ENCODE measurements at regions not wholly inside any gene's neighbourhood (a gene's known extent, or its start where the extent isn't known, plus 50 kb on each side); places are given as distances from the start of the nearest gene placed in this dataset.

GRCh38 chr9:26271495-26272122 lies 593.4 kb upstream of the TUSC1 start:
- TF ChIP-seq, protein P1, sequence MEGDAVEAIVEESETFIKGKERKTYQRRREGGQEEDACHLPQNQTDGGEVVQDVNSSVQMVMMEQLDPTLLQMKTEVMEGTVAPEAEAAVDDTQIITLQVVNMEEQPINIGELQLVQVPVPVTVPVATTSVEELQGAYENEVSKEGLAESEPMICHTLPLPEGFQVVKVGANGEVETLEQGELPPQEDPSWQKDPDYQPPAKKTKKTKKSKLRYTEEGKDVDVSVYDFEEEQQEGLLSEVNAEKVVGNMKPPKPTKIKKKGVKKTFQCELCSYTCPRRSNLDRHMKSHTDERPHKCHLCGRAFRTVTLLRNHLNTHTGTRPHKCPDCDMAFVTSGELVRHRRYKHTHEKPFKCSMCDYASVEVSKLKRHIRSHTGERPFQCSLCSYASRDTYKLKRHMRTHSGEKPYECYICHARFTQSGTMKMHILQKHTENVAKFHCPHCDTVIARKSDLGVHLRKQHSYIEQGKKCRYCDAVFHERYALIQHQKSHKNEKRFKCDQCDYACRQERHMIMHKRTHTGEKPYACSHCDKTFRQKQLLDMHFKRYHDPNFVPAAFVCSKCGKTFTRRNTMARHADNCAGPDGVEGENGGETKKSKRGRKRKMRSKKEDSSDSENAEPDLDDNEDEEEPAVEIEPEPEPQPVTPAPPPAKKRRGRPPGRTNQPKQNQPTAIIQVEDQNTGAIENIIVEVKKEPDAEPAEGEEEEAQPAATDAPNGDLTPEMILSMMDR (IDR thresholded peaks at IDR 0.05), result no peak
- TF ChIP-seq POLR2A (IDR thresholded peaks at IDR 0.05), result no peak
- no peak for TF ChIP-seq POLR2AphosphoS5 (IDR thresholded peaks at IDR 0.05)

Measured in breast epithelium (tissue), 3 donors.